A673 (cell line): ENCODE measurements at regions not wholly inside any gene's neighbourhood (a gene's known extent, or its start where the extent isn't known, plus 50 kb on each side); places are given as distances from the start of the nearest gene placed in this dataset.

ENCODE experiments used
- EZH2 ChIP-seq: fragments of 200-600 bp; sonication (generic); IDR thresholded peaks from 2 replicates; pipeline ENCODE4 v1.6.1; 2017; ENCODE audit warnings: borderline replicate concordance, low read depth, mild to moderate bottlenecking, mixed read lengths, antibody characterized with exemption, low read length; ENCODE audit not compliant: poor library complexity, severe bottlenecking
- TF ChIP-seq, protein P1 (sequence below): fragments of 300-800, 200-600 bp; sonication (generic); conservative IDR thresholded peaks from 2 replicates; pipeline ENCODE4 v1.5.1; 2017; ENCODE audit warnings: low read depth, mild to moderate bottlenecking, antibody characterized with exemption, low read length, moderate library complexity, mixed read lengths

DNA sequence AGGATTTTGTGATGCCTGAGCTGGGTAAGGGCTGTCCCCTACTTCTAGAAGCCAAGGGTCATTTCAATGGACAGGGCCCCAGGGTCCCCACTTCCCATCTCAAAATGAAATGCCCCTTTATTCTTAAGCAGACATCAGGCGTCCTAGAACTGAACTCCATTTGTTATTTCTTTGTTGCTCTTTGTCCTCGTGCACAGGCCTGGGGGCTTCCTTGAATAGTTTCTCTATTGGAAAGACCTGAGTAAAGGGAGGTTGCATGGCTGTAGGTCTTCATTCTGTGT lies 311.4 kb upstream of the ZNF32 start:
- TF ChIP-seq, protein P1, sequence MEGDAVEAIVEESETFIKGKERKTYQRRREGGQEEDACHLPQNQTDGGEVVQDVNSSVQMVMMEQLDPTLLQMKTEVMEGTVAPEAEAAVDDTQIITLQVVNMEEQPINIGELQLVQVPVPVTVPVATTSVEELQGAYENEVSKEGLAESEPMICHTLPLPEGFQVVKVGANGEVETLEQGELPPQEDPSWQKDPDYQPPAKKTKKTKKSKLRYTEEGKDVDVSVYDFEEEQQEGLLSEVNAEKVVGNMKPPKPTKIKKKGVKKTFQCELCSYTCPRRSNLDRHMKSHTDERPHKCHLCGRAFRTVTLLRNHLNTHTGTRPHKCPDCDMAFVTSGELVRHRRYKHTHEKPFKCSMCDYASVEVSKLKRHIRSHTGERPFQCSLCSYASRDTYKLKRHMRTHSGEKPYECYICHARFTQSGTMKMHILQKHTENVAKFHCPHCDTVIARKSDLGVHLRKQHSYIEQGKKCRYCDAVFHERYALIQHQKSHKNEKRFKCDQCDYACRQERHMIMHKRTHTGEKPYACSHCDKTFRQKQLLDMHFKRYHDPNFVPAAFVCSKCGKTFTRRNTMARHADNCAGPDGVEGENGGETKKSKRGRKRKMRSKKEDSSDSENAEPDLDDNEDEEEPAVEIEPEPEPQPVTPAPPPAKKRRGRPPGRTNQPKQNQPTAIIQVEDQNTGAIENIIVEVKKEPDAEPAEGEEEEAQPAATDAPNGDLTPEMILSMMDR: no peak
- TF ChIP-seq EZH2: no peak
